Activated CD4-positive, alpha-beta memory T cell treated with anti-CD3 and anti-CD28 coated beads for 36 hours (primary cell): ENCODE measurements at regions not wholly inside any gene's neighbourhood (a gene's known extent, or its start where the extent isn't known, plus 50 kb on each side); places are given as distances from the start of the nearest gene placed in this dataset.

Source experiments
- CTCF ChIA-PET: fragments of 350-600 bp; sonication (Branson Sonifier 250); formaldehyde crosslinking; loops from one replicate; lab custom pipeline; 2021; ENCODE audit warnings: antibody characterized with exemption, inconsistent platforms; lab: Charles Lee
- POLR2A ChIA-PET: fragments of 350-600 bp; sonication (Branson Sonifier 250); formaldehyde crosslinking; loops from one replicate; lab custom pipeline; 2021; ENCODE audit warnings: antibody characterized with exemption; lab: Charles Lee
- DNase-seq: peaks from one replicate; pipeline ENCODE4 v3.0.0-alpha.2; 2020
- H3K27ac Mint-ChIP-seq: one replicate; pipeline ENCODE4 v1.8.0; 2021; ENCODE audit warnings: mixed read lengths
- H3K27me3 Mint-ChIP-seq: one replicate; pipeline ENCODE4 v1.8.0; 2021; ENCODE audit warnings: mixed read lengths
- H3K36me3 Mint-ChIP-seq: one replicate; pipeline ENCODE4 v1.8.0; 2021; ENCODE audit warnings: mixed read lengths
- H3K4me1 Mint-ChIP-seq: one replicate; pipeline ENCODE4 v1.8.0; 2021; ENCODE audit warnings: low read depth, mixed read lengths
- H3K4me3 Mint-ChIP-seq: one replicate; pipeline ENCODE4 v1.8.0; 2021; ENCODE audit warnings: mild to moderate bottlenecking, mixed read lengths
- H3K9me3 Mint-ChIP-seq: one replicate; pipeline ENCODE4 v1.8.0; 2021; ENCODE audit warnings: mixed read lengths
- intact Hi-C: fragments of 100-400 bp; cut with micrococcal nuclease; formaldehyde crosslinking; loops from one replicate; pipeline ENCODE4 v1.15.1; 2023

DNA sequence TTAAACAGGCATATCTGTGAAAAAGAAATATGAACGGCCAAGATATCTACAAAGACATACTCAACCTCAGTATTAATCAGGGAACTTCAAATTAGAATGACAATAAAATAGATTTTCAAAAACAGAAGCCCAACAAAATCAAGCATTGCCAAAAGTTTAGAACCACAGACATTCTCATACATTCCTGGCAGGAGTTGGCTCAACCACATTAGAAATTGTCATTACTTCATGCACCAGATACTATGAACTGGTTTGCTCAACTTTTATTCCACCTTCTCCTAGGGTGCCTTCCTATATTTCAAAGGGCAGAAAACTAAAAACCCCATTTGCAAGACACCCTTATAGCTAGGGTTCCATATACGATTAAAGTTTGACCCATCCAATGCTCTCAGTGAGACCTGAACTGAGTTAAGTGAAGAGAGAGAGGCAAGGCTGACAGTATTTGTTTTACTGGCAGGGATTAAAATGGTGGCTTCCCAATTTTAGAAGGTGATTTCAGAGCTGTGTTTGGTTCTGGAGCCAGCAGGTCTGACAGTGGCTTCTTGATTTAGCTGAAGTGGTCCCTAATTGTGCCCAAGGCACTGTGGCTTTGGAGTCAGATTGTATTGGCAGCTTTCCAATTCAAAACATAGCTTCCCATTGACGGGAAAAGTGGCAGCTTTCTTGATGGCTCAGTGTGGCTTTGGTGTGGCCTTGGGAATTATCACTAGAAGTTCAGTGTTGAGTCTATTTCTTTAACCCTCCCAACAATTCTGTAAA, 77.1 kb upstream of the CDYL start:
- intact Hi-C loops, result no loop called here
- CTCF ChIA-PET, result no interaction called here
- no peak overlapping the region for H3K4me3 Mint-ChIP-seq
- no peaks in the 10 kb centered on the region for H3K36me3 Mint-ChIP-seq
- H3K4me1 Mint-ChIP-seq, result no peaks in the 10 kb centered on the region
- DNase-seq, result no peak
- no peak overlapping the region for H3K27ac Mint-ChIP-seq
- H3K27me3 Mint-ChIP-seq, result peaks cover 3% of the 10 kb centered on the region
- POLR2A ChIA-PET, result no interaction called here
- no peaks in the 10 kb centered on the region for H3K9me3 Mint-ChIP-seq

DNA sequence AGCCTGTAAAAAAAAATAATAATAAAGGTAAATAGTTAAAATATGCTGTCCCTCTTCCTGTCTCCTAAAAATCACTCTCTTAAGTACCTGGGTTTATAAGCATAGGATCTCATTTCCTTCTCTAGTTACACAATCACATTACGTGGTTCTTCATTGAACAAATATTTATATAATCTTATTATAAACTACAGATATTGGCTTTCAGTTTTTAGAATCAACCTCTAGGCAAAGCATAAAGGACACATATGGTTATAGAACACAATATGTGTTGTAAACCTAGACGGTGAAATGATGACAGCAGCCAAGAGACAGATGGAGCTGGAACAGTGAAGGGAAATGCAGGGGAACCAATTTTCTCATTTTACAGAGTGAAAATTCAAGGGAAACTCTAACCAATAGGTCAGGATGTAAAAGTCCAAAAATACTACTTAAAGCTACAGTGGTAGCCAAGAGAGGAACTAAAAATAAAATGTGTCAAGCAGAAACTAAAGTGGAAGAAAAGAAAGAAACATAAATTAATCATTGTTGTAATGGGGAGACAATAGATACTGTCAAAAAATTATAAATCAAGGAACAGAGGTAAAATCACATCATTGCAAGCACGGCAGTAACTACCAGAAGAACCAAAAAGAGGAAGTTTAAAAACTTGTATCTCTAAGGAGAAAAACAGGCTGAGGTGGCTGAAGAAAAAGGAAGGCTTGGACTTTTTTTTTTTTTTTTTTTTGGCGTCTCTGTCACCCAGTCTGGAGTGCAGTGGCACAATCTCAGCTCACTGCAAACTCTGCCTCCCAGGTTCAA, 82.8 kb upstream of the CDYL start:
- POLR2A ChIA-PET, result no interaction called here
- CTCF ChIA-PET, result interaction anchor here (0.6 kb wide), 1 partner anchor 321 kb away, joined by 3 read pairs; no protein-coding TSS in a partner anchor

DNA sequence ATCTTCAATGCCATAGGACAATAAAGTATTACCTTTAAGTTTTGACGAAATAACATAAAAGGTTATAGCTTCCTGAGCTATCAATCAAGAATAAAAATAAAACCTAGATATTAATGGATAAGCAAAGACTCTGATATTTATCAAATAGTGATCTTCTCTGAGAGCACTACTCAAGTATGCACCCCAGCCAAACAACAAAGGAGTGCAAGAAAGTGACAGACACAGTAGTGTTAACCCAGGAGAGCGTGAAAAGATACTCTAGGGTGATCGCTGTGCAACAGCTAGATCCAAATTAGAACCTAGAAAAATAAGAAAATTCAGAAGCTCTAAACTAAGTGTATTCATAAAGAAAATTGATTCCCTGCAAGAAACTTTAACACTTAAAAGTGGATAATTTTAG, 83.5 kb upstream of the CDYL start:
- peaks cover 4% of the 10 kb centered on the region for H3K9me3 Mint-ChIP-seq
- no peak for DNase-seq
- ChIA-PET CTCF (no interaction called here), POLR2A (no interaction called here)
- peaks cover 14% of the 10 kb centered on the region for H3K27me3 Mint-ChIP-seq
- no peaks in the 10 kb centered on the region for H3K36me3 Mint-ChIP-seq
- no peaks in the 10 kb centered on the region for H3K4me1 Mint-ChIP-seq
- H3K27ac Mint-ChIP-seq, result no peak overlapping the region
- intact Hi-C loops, result no loop called here
- H3K4me3 Mint-ChIP-seq, result no peak overlapping the region

More for the DNA sequence above, 82.8 kb upstream of the CDYL start:
- DNase-seq, result no peak
- Mint-ChIP-seq H3K4me1 (no peaks in the 10 kb centered on the region), H3K36me3 (no peaks in the 10 kb centered on the region), H3K27me3 (peaks cover 14% of the 10 kb centered on the region), H3K27ac (no peak overlapping the region), H3K9me3 (peaks cover 4% of the 10 kb centered on the region), H3K4me3 (no peak overlapping the region)
- intact Hi-C loops, result no loop called here

DNA sequence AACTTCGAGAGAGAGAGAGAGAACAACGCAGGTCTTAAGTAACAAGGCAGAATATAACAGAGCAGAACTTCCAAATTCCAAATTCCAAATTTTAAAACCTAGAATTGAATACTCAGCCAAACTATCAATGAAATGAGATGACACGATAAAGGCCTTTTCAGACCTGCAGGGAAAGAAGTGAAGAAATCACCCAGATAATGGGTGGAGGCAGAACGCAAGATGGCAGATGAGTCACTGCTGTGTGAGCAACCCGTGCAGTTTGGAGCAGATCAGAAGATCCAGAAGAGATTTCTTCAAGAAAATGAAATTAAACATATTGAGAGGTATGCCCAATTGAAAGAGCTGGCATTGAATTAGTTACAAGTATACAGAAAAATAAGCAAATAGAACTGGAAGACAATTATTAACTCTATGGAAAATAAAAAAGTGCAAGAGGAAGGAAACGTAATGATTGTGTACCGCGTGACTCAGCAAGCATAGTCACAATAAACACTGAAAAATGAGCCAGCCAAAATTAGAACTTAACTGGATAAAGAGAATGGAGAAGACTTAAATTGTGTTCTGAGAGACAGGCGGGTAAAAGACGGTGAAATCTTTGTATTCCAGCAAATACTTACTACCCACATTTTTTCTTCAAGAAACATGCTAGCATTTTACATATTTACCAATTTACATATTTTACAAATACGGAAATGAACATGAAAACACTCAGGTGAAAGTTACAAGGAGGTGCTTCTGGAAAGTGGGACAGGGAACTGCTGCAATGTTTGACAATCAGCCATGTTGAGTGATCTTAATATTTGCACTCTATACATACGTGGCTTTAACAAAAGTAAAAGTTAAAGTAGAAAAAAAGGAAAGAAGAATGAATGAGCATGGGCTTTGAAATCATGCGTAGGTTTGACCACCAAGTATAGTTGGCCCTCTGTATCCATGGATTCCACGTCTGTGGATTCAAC, 87.9 kb upstream of the CDYL start:
- intact Hi-C loops, result no loop called here
- ChIA-PET POLR2A (no interaction called here), CTCF (no interaction called here)
- Mint-ChIP-seq H3K36me3 (no peaks in the 10 kb centered on the region), H3K4me3 (no peak overlapping the region), H3K27ac (no peak overlapping the region), H3K4me1 (no peaks in the 10 kb centered on the region), H3K9me3 (peaks cover 4% of the 10 kb centered on the region), H3K27me3 (peaks cover 22% of the 10 kb centered on the region)
- DNase-seq, result no peak

DNA sequence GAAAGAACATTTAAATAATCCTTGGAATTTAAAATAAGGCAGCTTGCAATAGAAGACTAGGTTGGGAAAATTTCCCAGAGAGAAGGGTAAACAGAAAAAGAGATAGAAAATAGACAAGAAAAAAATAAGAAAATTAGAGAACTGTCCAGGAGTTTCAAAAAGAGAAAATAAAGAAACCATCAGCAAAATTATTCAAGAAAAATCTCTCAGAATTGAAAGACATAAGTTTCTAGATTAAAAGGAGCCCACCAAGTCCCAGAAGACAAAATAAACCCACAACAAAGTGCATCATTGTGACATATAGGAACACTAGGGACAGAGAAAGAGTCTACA, 88.6 kb upstream of the CDYL start:
- Mint-ChIP-seq H3K9me3 (peaks cover 4% of the 10 kb centered on the region), H3K4me3 (no peak overlapping the region), H3K4me1 (no peaks in the 10 kb centered on the region), H3K36me3 (no peaks in the 10 kb centered on the region), H3K27ac (no peak overlapping the region), H3K27me3 (peaks cover 25% of the 10 kb centered on the region)
- ChIA-PET POLR2A (no interaction called here), CTCF (no interaction called here)
- intact Hi-C loops, result no loop called here
- no peak for DNase-seq

DNA sequence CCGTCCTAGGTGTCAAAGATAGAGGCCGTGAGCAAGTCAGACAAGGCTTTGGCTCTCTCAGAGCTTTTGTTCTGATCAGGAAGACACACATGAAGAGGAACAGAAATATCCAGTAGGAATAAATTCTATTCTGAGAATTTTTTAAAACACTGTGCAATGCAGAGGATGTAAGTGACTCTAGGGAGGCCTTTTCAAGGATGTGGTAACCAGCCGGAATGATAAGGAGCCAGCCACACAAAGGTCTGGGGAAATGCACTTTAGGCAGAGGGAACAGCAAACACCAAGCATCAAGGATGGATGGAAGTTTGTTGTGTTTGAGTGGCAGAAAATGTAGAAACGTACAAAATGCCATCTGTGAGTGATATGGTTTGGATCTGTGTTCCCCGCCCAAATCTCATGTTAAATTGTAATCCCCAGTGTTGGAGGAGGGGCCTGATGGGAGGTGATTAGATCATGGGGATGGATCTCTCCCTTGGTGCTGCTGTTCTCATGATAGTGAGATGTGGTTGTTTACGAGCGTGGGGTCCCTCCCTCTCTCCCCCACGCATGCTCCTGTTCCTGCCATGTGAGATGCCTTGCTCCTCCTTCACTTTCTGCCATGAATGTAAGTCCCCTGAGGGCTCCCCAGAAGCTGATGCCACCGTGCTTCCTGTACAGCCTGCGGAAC, 93.6 kb upstream of the CDYL start:
- no peaks in the 10 kb centered on the region for H3K9me3 Mint-ChIP-seq
- H3K4me3 Mint-ChIP-seq, result no peak overlapping the region
- H3K27me3 Mint-ChIP-seq, result peaks cover 24% of the 10 kb centered on the region
- ChIA-PET CTCF (no interaction called here), POLR2A (no interaction called here)
- no peak overlapping the region for H3K27ac Mint-ChIP-seq
- no peak for DNase-seq
- no peaks in the 10 kb centered on the region for H3K4me1 Mint-ChIP-seq
- no peaks in the 10 kb centered on the region for H3K36me3 Mint-ChIP-seq
- intact Hi-C loops, result no loop called here

DNA sequence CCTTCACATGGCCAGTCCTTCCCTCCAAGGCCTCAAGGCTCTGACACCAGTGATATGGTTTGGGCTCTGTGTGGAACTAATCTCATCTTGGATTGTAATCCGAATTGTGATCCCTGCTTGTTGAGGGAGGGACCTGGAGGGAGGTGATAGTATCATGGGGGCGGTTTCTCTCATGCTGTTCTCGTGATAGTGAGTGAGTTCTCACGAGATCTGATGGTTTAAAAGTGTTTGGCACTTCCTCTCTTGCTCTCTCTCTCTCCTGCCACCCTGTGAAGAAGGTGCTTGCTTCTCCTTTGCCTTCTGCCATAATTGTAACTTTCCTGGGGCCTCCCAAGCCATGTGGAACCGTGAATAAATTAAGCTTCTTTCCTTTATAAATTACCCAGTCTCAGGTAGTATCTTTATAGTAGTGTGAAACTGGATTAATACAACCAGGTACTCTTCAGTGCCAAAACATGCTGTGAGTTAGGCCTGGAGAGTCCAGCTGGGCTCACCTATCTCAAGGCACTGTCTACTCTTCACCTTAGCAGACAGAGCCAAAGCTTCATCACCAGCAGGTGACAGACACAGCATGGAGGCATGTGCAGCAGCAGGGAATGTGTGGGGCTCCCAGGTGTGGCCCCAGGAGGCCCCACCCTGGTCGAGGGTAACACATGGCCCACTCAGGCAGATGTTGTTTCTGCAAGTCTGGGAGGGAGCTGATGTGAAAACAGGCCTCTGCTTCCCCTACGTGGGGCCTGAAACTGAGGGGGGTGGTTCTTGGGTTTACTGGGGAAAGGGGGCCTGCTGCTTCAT, 97.5 kb upstream of the CDYL start:
- CTCF ChIA-PET, result no interaction called here
- POLR2A ChIA-PET, result no interaction called here
- H3K27ac Mint-ChIP-seq, result no peak overlapping the region

DNA sequence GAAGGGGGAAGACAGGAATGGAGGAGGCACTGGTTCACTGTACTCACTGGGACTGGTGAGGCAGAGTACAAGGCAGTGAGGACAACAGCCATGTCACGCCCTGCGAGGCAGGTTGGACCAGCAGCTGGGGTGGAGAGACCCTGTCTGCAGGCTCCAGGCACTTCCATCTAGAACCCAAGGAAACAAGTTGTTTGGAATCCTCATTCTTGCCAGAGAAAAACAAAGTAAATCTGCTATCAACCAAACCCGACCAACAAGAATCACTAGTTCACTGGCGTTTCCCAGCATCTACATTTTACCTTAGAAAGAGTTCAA, 98.5 kb upstream of the CDYL start:
- Mint-ChIP-seq H3K4me1 (no peaks in the 10 kb centered on the region), H3K4me3 (no peak overlapping the region), H3K27me3 (peaks cover 6% of the 10 kb centered on the region), H3K36me3 (no peaks in the 10 kb centered on the region), H3K9me3 (no peaks in the 10 kb centered on the region), H3K27ac (no peak overlapping the region)
- ChIA-PET POLR2A (no interaction called here), CTCF (no interaction called here)
- intact Hi-C loops, result no loop called here
- no peak for DNase-seq

More for the DNA sequence above, 97.5 kb upstream of the CDYL start:
- H3K27me3 Mint-ChIP-seq, result peaks cover 13% of the 10 kb centered on the region
- no peaks in the 10 kb centered on the region for H3K4me1 Mint-ChIP-seq
- H3K4me3 Mint-ChIP-seq, result no peak overlapping the region
- H3K9me3 Mint-ChIP-seq, result no peaks in the 10 kb centered on the region
- DNase-seq, result no peak
- H3K36me3 Mint-ChIP-seq, result no peaks in the 10 kb centered on the region
- intact Hi-C loops, result no loop called here

DNA sequence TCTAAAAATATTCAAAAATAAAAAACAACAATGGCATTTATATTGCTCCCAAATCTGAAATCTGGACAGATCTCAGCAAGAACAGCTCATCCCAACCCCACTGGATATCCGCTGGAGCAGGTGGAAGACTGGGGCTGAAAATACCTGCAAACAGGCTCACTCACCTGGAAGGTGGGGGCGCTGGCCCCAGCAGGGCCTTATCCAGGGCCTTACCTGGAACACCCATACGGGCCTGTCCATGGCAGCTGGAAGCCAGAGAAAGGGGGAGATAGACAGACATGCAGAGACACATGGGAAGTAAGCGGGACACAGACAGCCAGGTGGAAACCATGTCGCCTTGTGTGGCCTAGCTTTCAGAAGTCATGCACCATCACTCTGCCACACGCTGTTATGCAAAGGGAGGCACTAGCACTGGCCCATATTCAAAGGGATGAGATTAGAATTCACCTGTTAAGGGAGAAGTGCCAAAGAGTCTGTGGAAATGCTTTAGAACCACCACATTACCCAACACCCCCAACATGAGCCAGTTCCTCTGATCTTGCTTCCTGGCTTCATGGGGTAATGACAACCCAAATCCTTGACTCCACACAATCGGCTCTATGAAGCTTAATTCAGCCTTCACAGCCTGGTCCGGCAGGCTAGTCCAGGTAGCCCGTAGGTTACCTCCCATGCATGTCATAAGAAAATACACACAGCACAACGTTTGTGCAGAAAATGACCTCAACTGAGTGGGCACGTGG, 99.0 kb upstream of the CDYL start:
- ChIA-PET CTCF (no interaction called here), POLR2A (no interaction called here)
- Mint-ChIP-seq H3K4me1 (no peaks in the 10 kb centered on the region), H3K9me3 (no peaks in the 10 kb centered on the region), H3K27me3 (peaks cover 2% of the 10 kb centered on the region), H3K36me3 (no peaks in the 10 kb centered on the region), H3K27ac (no peak overlapping the region), H3K4me3 (no peak overlapping the region)
- DNase-seq, result no peak
- intact Hi-C loops, result no loop called here

DNA sequence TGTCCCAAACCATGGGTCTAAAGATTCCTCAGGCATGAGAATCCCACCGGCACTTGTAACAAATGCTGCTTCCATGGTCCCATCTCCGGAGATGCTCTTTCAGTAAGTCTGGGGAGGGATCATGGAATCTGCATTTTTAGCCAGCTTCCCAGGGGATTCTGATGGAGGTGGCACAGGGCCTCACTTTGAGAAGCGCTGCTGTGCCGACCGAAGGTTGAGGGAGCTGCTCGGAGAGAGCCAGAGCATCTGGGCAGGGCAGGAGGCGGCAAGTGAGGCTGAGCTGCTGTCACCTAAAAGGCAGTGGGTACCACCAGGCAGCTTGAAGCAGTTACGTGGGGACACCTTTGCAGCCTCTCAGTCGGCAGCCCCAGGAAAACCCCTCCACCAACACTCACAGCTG, 100.2 kb upstream of the CDYL start:
- Mint-ChIP-seq H3K27me3 (no peaks in the 10 kb centered on the region), H3K9me3 (no peaks in the 10 kb centered on the region), H3K36me3 (no peaks in the 10 kb centered on the region), H3K4me1 (no peaks in the 10 kb centered on the region), H3K4me3 (no peak overlapping the region), H3K27ac (no peak overlapping the region)
- DNase-seq, result no peak
- CTCF ChIA-PET, result no interaction called here
- POLR2A ChIA-PET, result interaction anchor here (0.6 kb wide), 1 partner anchor 15 kb away, joined by 3 read pairs; no protein-coding TSS in a partner anchor
- intact Hi-C loops, result no loop called here

DNA sequence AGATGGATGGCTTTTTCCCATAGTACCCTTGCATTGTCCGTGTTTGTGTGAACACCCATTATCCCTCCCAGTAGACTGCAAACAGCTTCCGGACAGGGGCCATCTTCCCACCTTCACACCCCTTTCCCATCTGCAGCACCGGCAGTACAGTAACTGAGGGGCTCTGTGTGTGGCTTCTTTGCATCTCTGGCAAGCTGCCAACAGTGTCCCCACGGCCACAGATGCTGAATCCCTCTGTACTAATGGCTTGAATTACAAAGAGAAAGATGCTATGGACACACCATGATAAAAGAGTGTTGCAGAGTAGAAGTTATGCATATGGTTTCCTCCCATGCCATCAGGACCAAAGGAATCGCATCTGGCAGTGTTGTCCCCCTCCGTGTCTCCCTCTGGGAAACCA, 101.1 kb upstream of the CDYL start:
- Mint-ChIP-seq H3K4me1 (no peaks in the 10 kb centered on the region), H3K27me3 (peaks cover 2% of the 10 kb centered on the region), H3K9me3 (no peaks in the 10 kb centered on the region), H3K4me3 (no peak overlapping the region), H3K27ac (no peak overlapping the region), H3K36me3 (no peaks in the 10 kb centered on the region)
- intact Hi-C loops, result no loop called here
- no peak for DNase-seq
- POLR2A ChIA-PET, result no interaction called here
- CTCF ChIA-PET, result no interaction called here
